Activated effector memory CD4-positive, alpha-beta T cell treated with Interleukin-2 at 50 U/mL for 16 hours (primary cell): ENCODE measurements at regions not wholly inside any gene's neighbourhood (a gene's known extent, or its start where the extent isn't known, plus 50 kb on each side); places are given as distances from the start of the nearest gene placed in this dataset.
"Not testable (repeated sequence)": the region's sequence is repeated elsewhere in the genome, so short reads cannot be mapped to it uniquely, and the experiment has no call there.

ENCODE experiments used
- DNase-seq: peaks from one replicate; pipeline ENCODE4 v3.0.0-alpha.2; 2020

- DNase-seq, result no peak
These were observed 101.2 kb upstream of the SEC11C start for GRCh38 chr18:59038295-59039039.

GRCh38 chr18:59039040-59039320 lies 100.7 kb upstream of the SEC11C start:
- DNase-seq, result not testable (repeated sequence)

GRCh38 chr18:59039449-59039848 lies 100.2 kb upstream of the SEC11C start:
- DNase-seq, result no peak

- no peak for DNase-seq
These were observed 98.9 kb upstream of the SEC11C start for GRCh38 chr18:59040770-59041148.

GRCh38 chr18:59041296-59041695 lies 98.4 kb upstream of the SEC11C start:
- no peak for DNase-seq

GRCh38 chr18:59041819-59042815 lies 97.6 kb upstream of the SEC11C start:
- DNase-seq, result no peak

GRCh38 chr18:59044855-59045254 lies 94.8 kb upstream of the SEC11C start:
- DNase-seq, result no peak

GRCh38 chr18:59047321-59048047 lies 92.2 kb upstream of the SEC11C start:
- DNase-seq, result no peak

GRCh38 chr18:59048048-59048363 lies 91.7 kb upstream of the SEC11C start:
- DNase-seq, result no peak

- DNase-seq, result no peak
These were observed 91.3 kb upstream of the SEC11C start for GRCh38 chr18:59048378-59048777.

GRCh38 chr18:59049721-59050660 lies 89.7 kb upstream of the SEC11C start:
- no peak for DNase-seq

GRCh38 chr18:59050661-59051057 lies 89.0 kb upstream of the SEC11C start:
- no peak for DNase-seq

GRCh38 chr18:59051470-59052165 lies 88.1 kb upstream of the SEC11C start:
- DNase-seq, result no peak

GRCh38 chr18:59052965-59053820 lies 86.5 kb upstream of the SEC11C start:
- DNase-seq, result no peak

- no peak for DNase-seq
These were observed 85.0 kb upstream of the SEC11C start for GRCh38 chr18:59054496-59055287.

- no peak for DNase-seq
These were observed 84.2 kb upstream of the SEC11C start for GRCh38 chr18:59055345-59056032.

- DNase-seq, result no peak
These were observed 82.8 kb upstream of the SEC11C start for GRCh38 chr18:59056706-59057492.

- DNase-seq, result no peak
These were observed 82.2 kb upstream of the SEC11C start for GRCh38 chr18:59057493-59057795.

- DNase-seq, result no peak
These were observed 81.7 kb upstream of the SEC11C start for GRCh38 chr18:59057969-59058368.
